ENCODE measurements at regions not wholly inside any gene's neighbourhood (a gene's known extent, or its start where the extent isn't known, plus 50 kb on each side); places are given as distances from the start of the nearest gene placed in this dataset.

DNA sequence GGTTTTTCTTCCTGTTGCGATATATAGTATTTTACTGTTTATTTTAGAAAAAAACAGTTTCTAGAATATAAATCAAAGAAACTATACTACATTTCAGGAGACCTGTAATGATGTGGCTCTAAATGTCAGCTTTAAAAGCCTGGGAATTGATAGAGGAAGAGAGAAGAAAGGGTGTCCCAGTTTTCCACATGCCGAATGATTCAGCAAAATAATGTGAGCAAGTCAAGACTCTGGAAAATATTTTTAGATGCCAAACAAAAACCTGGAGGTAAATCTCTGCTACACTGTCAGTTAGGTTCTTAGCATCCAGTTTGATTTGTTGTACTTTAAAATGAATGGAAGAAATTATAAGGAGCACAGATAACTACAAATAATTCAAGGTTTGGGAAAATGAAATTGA lies 67.1 kb upstream of the DSG1 start:
- Histone ChIP-seq H3K4me2 (replicated peaks; ENCODE audit: extremely low read depth, low read length, poor library complexity, severe bottlenecking) (no peak overlapping the region), H3K27ac (ENCODE audit: low read depth in 1 of 2, low read length in 2 of 2) (no peak overlapping the region), H3K27me3 (ENCODE audit: control insufficient read depth in 2 of 2, insufficient read depth in 2 of 2, low read length in 2 of 2) (no peaks in the 10 kb centered on the region), H3K79me2 (ENCODE audit: insufficient read depth, low read length) (no peaks in the 10 kb centered on the region), H3K36me3 (replicated peaks in 1 of 2; ENCODE audit: control insufficient read depth in 1 of 2, insufficient read depth in 2 of 2, low read length in 2 of 2) (no peaks in the 10 kb centered on the region), H3K4me3 (replicated peaks in 1 of 3; ENCODE audit: low read depth in 2 of 3, low read length in 3 of 3) (no peak overlapping the region), H4K20me1 (ENCODE audit: insufficient read depth, low read length) (no peaks in the 10 kb centered on the region), H3K9ac (ENCODE audit: insufficient read depth, low read length, poor library complexity, severe bottlenecking) (no peak overlapping the region), H2AFZ (ENCODE audit: insufficient read depth, low read depth, low read length, poor library complexity, severe bottlenecking) (no peak overlapping the region), H3K9me3 (replicated peaks in 1 of 2; ENCODE audit: control insufficient read depth in 1 of 2, insufficient read depth in 1 of 2, low read length in 2 of 2) (no peaks in the 10 kb centered on the region), H3K4me1 (ENCODE audit: control insufficient read depth in 1 of 2, insufficient read depth in 2 of 2, low read length in 2 of 2) (peaks cover 0 to 5% of the 10 kb centered on the region in 2 donors)
- no peak overlapping the region for H3K4me3 Mint-ChIP-seq
- intact Hi-C loops (cut with micrococcal nuclease), result no loop called here
- DNase-seq, result no peak
- 80% methylated on average over 1 of the region's 2 CpGs for WGBS (ENCODE audit: insufficient coverage)
- peaks cover 7% of the 10 kb centered on the region for H3K4me1 Mint-ChIP-seq
- TF ChIP-seq, protein P1, sequence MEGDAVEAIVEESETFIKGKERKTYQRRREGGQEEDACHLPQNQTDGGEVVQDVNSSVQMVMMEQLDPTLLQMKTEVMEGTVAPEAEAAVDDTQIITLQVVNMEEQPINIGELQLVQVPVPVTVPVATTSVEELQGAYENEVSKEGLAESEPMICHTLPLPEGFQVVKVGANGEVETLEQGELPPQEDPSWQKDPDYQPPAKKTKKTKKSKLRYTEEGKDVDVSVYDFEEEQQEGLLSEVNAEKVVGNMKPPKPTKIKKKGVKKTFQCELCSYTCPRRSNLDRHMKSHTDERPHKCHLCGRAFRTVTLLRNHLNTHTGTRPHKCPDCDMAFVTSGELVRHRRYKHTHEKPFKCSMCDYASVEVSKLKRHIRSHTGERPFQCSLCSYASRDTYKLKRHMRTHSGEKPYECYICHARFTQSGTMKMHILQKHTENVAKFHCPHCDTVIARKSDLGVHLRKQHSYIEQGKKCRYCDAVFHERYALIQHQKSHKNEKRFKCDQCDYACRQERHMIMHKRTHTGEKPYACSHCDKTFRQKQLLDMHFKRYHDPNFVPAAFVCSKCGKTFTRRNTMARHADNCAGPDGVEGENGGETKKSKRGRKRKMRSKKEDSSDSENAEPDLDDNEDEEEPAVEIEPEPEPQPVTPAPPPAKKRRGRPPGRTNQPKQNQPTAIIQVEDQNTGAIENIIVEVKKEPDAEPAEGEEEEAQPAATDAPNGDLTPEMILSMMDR (IDR thresholded peaks at IDR 0.05), result no peak
- H3K36me3 Mint-ChIP-seq, result no peaks in the 10 kb centered on the region
- peaks cover 0 to 3% (median 0%) of the 10 kb centered on the region in 3 donors for H3K27me3 Mint-ChIP-seq (ENCODE audit: low read depth in 3 of 3)
- no peaks in the 10 kb centered on the region for H3K9me3 Mint-ChIP-seq
- H3K27ac Mint-ChIP-seq, result no peak overlapping the region

DNA sequence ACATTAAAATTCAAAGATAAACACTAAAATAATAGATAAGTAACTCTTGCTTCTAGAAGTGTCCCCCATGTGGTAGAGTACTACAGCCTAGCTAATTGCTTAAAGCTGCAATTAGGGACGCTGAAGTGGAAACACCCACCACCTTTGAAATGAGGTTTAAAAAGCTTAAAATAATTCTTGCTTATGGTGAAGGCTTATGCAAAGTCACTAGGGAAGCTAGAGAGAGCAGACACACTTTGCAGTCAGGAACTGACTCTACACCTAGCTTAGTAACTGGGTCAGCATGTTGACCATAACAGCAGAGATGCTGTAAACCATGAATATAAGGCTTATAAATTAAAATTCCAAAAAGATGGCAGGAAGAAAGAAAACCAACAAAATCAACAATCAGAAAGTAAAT lies 65.4 kb upstream of the DSG1 start:
- peaks cover 0 to 4% of the 10 kb centered on the region in 2 donors for H3K4me1 ChIP-seq (ENCODE audit: control insufficient read depth in 1 of 2, insufficient read depth in 2 of 2, low read length in 2 of 2)
- H3K27ac ChIP-seq (ENCODE audit: low read depth in 1 of 2, low read length in 2 of 2), result no peak overlapping the region
- no peak overlapping the region for H3K4me3 ChIP-seq (replicated peaks in 1 of 3; ENCODE audit: low read depth in 2 of 3, low read length in 3 of 3)
- no peaks in the 10 kb centered on the region for H3K9me3 ChIP-seq (replicated peaks in 1 of 2; ENCODE audit: control insufficient read depth in 1 of 2, insufficient read depth in 1 of 2, low read length in 2 of 2)
- no peaks in the 10 kb centered on the region for H3K36me3 ChIP-seq (replicated peaks in 1 of 2; ENCODE audit: control insufficient read depth in 1 of 2, insufficient read depth in 2 of 2, low read length in 2 of 2)
- no peaks in the 10 kb centered on the region for H4K20me1 ChIP-seq (ENCODE audit: insufficient read depth, low read length)
- intact Hi-C loops (cut with micrococcal nuclease), result no loop called here
- no peak overlapping the region for H3K4me2 ChIP-seq (replicated peaks; ENCODE audit: extremely low read depth, low read length, poor library complexity, severe bottlenecking)
- peaks cover 4% of the 10 kb centered on the region for H3K4me1 Mint-ChIP-seq
- WGBS (ENCODE audit: insufficient coverage), result no CpG with 5 or more reads among the region's 1 CpG
- no peak for DNase-seq
- H3K79me2 ChIP-seq (ENCODE audit: insufficient read depth, low read length), result no peaks in the 10 kb centered on the region
- H2AFZ ChIP-seq (ENCODE audit: insufficient read depth, low read depth, low read length, poor library complexity, severe bottlenecking), result no peak overlapping the region
- H3K9ac ChIP-seq (ENCODE audit: insufficient read depth, low read length, poor library complexity, severe bottlenecking), result no peak overlapping the region
- no peaks in the 10 kb centered on the region for H3K27me3 ChIP-seq (ENCODE audit: control insufficient read depth in 2 of 2, insufficient read depth in 2 of 2, low read length in 2 of 2)
- H3K36me3 Mint-ChIP-seq, result no peaks in the 10 kb centered on the region
- no peak overlapping the region for H3K27ac Mint-ChIP-seq
- H3K9me3 Mint-ChIP-seq, result no peaks in the 10 kb centered on the region
- TF ChIP-seq, protein P1 (IDR thresholded peaks at IDR 0.05), result no peak
- peaks cover 0 to 3% (median 0%) of the 10 kb centered on the region in 3 donors for H3K27me3 Mint-ChIP-seq (ENCODE audit: low read depth in 3 of 3)
- no peak overlapping the region for H3K4me3 Mint-ChIP-seq

Measured in CD14-positive monocyte (primary cell).